MM.1S (cell line): ENCODE measurements at regions not wholly inside any gene's neighbourhood (a gene's known extent, or its start where the extent isn't known, plus 50 kb on each side); places are given as distances from the start of the nearest gene placed in this dataset.

Source experiments
- DNase-seq: peaks from one replicate; pipeline ENCODE4 v3.0.0-alpha.2; 2015
- H2AFZ ChIP-seq: fragments of 300-600 bp; sonication (generic); 2 replicates; pipeline ENCODE4 v1.6.0; 2016; ENCODE audit warnings: antibody characterized with exemption, low read length
- H3F3A ChIP-seq: fragments of 300-600 bp; sonication (generic); 2 replicates; pipeline ENCODE4 v1.6.1; 2016; ENCODE audit warnings: mild to moderate bottlenecking, antibody characterized with exemption, low read length, moderate library complexity, mixed read lengths; ENCODE audit not compliant: insufficient read depth
- H3K27ac ChIP-seq: fragments of 300-600 bp; sonication (generic); 2 replicates; pipeline ENCODE4 v1.5.1; 2016; ENCODE audit warnings: mild to moderate bottlenecking, low read length
- H3K27me3 ChIP-seq: fragments of 300-600 bp; sonication (generic); replicated peaks from 2 replicates; pipeline ENCODE4 v1.6.0; 2016; ENCODE audit warnings: low read length; ENCODE audit not compliant: insufficient read depth
- H3K36me3 ChIP-seq: fragments of 300-600 bp; sonication (generic); replicated peaks from 2 replicates; pipeline ENCODE4 v1.6.1; 2016; ENCODE audit warnings: mild to moderate bottlenecking, low read length, mixed read lengths; ENCODE audit not compliant: insufficient read depth
- H3K4me1 ChIP-seq: fragments of 300-600 bp; sonication (generic); 2 replicates; pipeline ENCODE4 v1.6.1; 2016; ENCODE audit warnings: low read length, mixed read lengths
- H3K4me2 ChIP-seq: fragments of 300-600 bp; sonication (generic); 2 replicates; pipeline ENCODE4 v1.6.0; 2016; ENCODE audit warnings: low read depth, low read length
- H3K4me3 ChIP-seq: fragments of 300-600 bp; sonication (generic); 2 replicates; pipeline ENCODE4 v1.5.1; 2016; ENCODE audit warnings: low read length, mixed read lengths
- H3K79me2 ChIP-seq: fragments of 300-600 bp; sonication (generic); 2 replicates; pipeline ENCODE4 v1.6.1; 2016; ENCODE audit warnings: mixed run types, low read length, mixed read lengths
- H3K9ac ChIP-seq: fragments of 300-600 bp; sonication (generic); 2 replicates; pipeline ENCODE4 v1.6.1; 2016; ENCODE audit warnings: low read length, mixed read lengths
- H3K9me2 ChIP-seq: fragments of 300-600 bp; sonication (generic); replicated peaks from 2 replicates; pipeline ENCODE4 v1.6.1; 2016; ENCODE audit warnings: mild to moderate bottlenecking, low read length, mixed read lengths; ENCODE audit not compliant: insufficient read depth
- H3K9me3 ChIP-seq: fragments of 300-600 bp; sonication (generic); replicated peaks from 2 replicates; pipeline ENCODE4 v1.6.1; 2016; ENCODE audit warnings: mild to moderate bottlenecking, low read length, mixed read lengths; ENCODE audit not compliant: insufficient read depth
- H4K20me1 ChIP-seq: fragments of 300-600 bp; sonication (generic); 2 replicates; pipeline ENCODE4 v1.6.1; 2016; ENCODE audit warnings: mild to moderate bottlenecking, low read length, moderate library complexity, mixed read lengths; ENCODE audit not compliant: insufficient read depth
- CTCF ChIP-seq: fragments of 300-600 bp; sonication (generic); IDR thresholded peaks from 2 replicates; pipeline ENCODE4 v1.5.1; 2016; ENCODE audit warnings: antibody characterized with exemption, low read length, mixed read lengths
- EZH2 ChIP-seq: fragments of 300-600 bp; sonication (generic); optimal IDR thresholded peaks from 2 replicates; pipeline ENCODE3; 2017; ENCODE audit warnings: low read depth, mild to moderate bottlenecking, antibody characterized with exemption, low read length, mixed read lengths
- EZH2phosphoT487 ChIP-seq: fragments of 300-600 bp; sonication (generic); IDR thresholded peaks from 2 replicates; pipeline ENCODE4 v1.6.1; 2018; ENCODE audit warnings: antibody characterized with exemption, low read length

- H3K4me2 ChIP-seq, result no peak overlapping the region
- H3K9me2 ChIP-seq, result no peaks in the 10 kb centered on the region
- no peaks in the 10 kb centered on the region for H3F3A ChIP-seq
- H3K36me3 ChIP-seq, result no peaks in the 10 kb centered on the region
- H3K9me3 ChIP-seq, result no peaks in the 10 kb centered on the region
- peak overlapping the region; percentile 8; the same call in 1 of the 2 replicates for H3K27ac ChIP-seq
- no peaks in the 10 kb centered on the region for H4K20me1 ChIP-seq
- no peaks in the 10 kb centered on the region for H3K79me2 ChIP-seq
- TF ChIP-seq EZH2 (no peak), CTCF (peak; percentile 78)
- no peak overlapping the region for H3K4me3 ChIP-seq
- H2AFZ ChIP-seq, result peak overlapping the region; percentile 35
- no peaks in the 10 kb centered on the region for H3K27me3 ChIP-seq
- H3K4me1 ChIP-seq, result peaks cover 15% of the 10 kb centered on the region
- no peak overlapping the region for H3K9ac ChIP-seq
- peak; percentile 86 for DNase-seq
Measured at GRCh38 chr4:138035781-138036258, 206.3 kb downstream of the SLC7A11 start.

DNA sequence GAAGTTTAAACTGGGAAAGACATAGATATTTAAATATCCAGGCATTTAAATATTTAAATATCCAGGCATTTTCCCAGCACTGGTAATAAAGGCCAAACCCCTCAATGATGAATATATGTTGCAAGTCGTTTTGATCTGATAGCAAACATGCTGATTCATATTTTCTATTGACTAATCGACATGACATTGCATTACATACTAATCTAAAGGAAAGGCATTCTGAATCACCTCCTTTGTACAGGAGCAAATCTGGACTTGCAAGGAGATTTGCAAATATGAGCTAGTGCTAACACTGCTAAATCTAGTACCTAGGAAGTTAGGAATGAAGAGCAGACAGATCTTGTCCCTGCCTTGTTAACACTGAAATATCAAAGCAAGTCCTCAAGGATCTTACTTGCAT is 207.3 kb downstream of the SLC7A11 start:
- H3K36me3 ChIP-seq, result no peaks in the 10 kb centered on the region
- H3K9me3 ChIP-seq, result no peaks in the 10 kb centered on the region
- H3K27me3 ChIP-seq, result no peaks in the 10 kb centered on the region
- no peaks in the 10 kb centered on the region for H4K20me1 ChIP-seq
- TF ChIP-seq CTCF (no peak), EZH2phosphoT487 (no peak), EZH2 (no peak)
- no peak overlapping the region for H2AFZ ChIP-seq
- no peak overlapping the region for H3K4me2 ChIP-seq
- no peaks in the 10 kb centered on the region for H3K79me2 ChIP-seq
- peaks cover 15% of the 10 kb centered on the region for H3K4me1 ChIP-seq
- no peak for DNase-seq
- H3F3A ChIP-seq, result no peaks in the 10 kb centered on the region
- H3K9ac ChIP-seq, result no peak overlapping the region
- no peaks in the 10 kb centered on the region for H3K9me2 ChIP-seq
- H3K4me3 ChIP-seq, result no peak overlapping the region
- H3K27ac ChIP-seq, result no peak overlapping the region

- Histone ChIP-seq H2AFZ (no peak overlapping the region), H3K9me3 (no peaks in the 10 kb centered on the region), H3K79me2 (no peaks in the 10 kb centered on the region), H3K36me3 (no peaks in the 10 kb centered on the region), H3K9me2 (no peaks in the 10 kb centered on the region), H3K4me1 (peaks cover 15% of the 10 kb centered on the region), H3K27ac (no peak overlapping the region), H3K4me2 (no peak overlapping the region), H3K4me3 (no peak overlapping the region), H3K9ac (no peak overlapping the region), H4K20me1 (no peaks in the 10 kb centered on the region), H3K27me3 (no peaks in the 10 kb centered on the region), H3F3A (no peaks in the 10 kb centered on the region)
- DNase-seq, result no peak
- TF ChIP-seq CTCF (no peak), EZH2phosphoT487 (no peak), EZH2 (no peak)
Measured at GRCh38 chr4:138032222-138032621, 209.9 kb downstream of the SLC7A11 start.
